ENCODE measurements at regions not wholly inside any gene's neighbourhood (a gene's known extent, or its start where the extent isn't known, plus 50 kb on each side); places are given as distances from the start of the nearest gene placed in this dataset.

- no peaks in the 10 kb centered on the region for H3K4me1 ChIP-seq (ENCODE audit: control insufficient read depth, insufficient read depth, low read length)
- no peaks in the 10 kb centered on the region for H3K27me3 ChIP-seq (ENCODE audit: control insufficient read depth in 1 of 2, insufficient read depth in 2 of 2, low read length in 2 of 2)
- H3K9ac ChIP-seq (ENCODE audit: low read length in 2 of 2) = no peak overlapping the region
- H3K36me3 ChIP-seq (ENCODE audit: control insufficient read depth in 2 of 2, insufficient read depth in 2 of 2, low read length in 2 of 2) = no peaks in the 10 kb centered on the region
- H3K27ac ChIP-seq (ENCODE audit: low read length) = no peak overlapping the region
- no peak overlapping the region for H3K4me3 ChIP-seq (ENCODE audit: low read length in 2 of 2)
- no peaks in the 10 kb centered on the region for H3K9me3 ChIP-seq (ENCODE audit: control insufficient read depth in 2 of 2, low read length in 2 of 2)
Measured at GRCh38 chr6:80725156-80725930, 618.9 kb downstream of the BCKDHB start.

- Histone ChIP-seq H3K4me3 (ENCODE audit: low read length in 2 of 2) (no peak overlapping the region), H3K27ac (ENCODE audit: low read length) (no peak overlapping the region), H3K4me1 (ENCODE audit: control insufficient read depth, insufficient read depth, low read length) (no peaks in the 10 kb centered on the region), H3K36me3 (ENCODE audit: control insufficient read depth in 2 of 2, insufficient read depth in 2 of 2, low read length in 2 of 2) (no peaks in the 10 kb centered on the region), H3K9ac (ENCODE audit: low read length in 2 of 2) (no peak overlapping the region), H3K27me3 (ENCODE audit: control insufficient read depth in 1 of 2, insufficient read depth in 2 of 2, low read length in 2 of 2) (no peaks in the 10 kb centered on the region), H3K9me3 (ENCODE audit: control insufficient read depth in 2 of 2, low read length in 2 of 2) (no peaks in the 10 kb centered on the region)
Measured at GRCh38 chr6:80720824-80721223, 614.4 kb downstream of the BCKDHB start.

GRCh38 chr6:80714513-80714912 is 608.0 kb downstream of the BCKDHB start:
- no peaks in the 10 kb centered on the region for H3K4me1 ChIP-seq (ENCODE audit: control insufficient read depth, insufficient read depth, low read length)
- no peak overlapping the region for H3K4me3 ChIP-seq (ENCODE audit: low read length in 2 of 2)
- no peaks in the 10 kb centered on the region for H3K36me3 ChIP-seq (ENCODE audit: control insufficient read depth in 2 of 2, insufficient read depth in 2 of 2, low read length in 2 of 2)
- H3K9ac ChIP-seq (ENCODE audit: low read length in 2 of 2) = no peak overlapping the region
- H3K9me3 ChIP-seq (ENCODE audit: control insufficient read depth in 2 of 2, low read length in 2 of 2) = no peaks in the 10 kb centered on the region
- H3K27me3 ChIP-seq (ENCODE audit: control insufficient read depth in 1 of 2, insufficient read depth in 2 of 2, low read length in 2 of 2) = no peaks in the 10 kb centered on the region
- H3K27ac ChIP-seq (ENCODE audit: low read length) = no peak overlapping the region

GRCh38 chr6:80698459-80698858 is 592.0 kb downstream of the BCKDHB start:
- H3K9me3 ChIP-seq (ENCODE audit: control insufficient read depth in 2 of 2, low read length in 2 of 2) = no peaks in the 10 kb centered on the region
- H3K27me3 ChIP-seq (ENCODE audit: control insufficient read depth in 1 of 2, insufficient read depth in 2 of 2, low read length in 2 of 2) = no peaks in the 10 kb centered on the region
- H3K4me3 ChIP-seq (ENCODE audit: low read length in 2 of 2) = no peak overlapping the region
- H3K27ac ChIP-seq (ENCODE audit: low read length) = no peak overlapping the region
- no peaks in the 10 kb centered on the region for H3K4me1 ChIP-seq (ENCODE audit: control insufficient read depth, insufficient read depth, low read length)
- H3K36me3 ChIP-seq (ENCODE audit: control insufficient read depth in 2 of 2, insufficient read depth in 2 of 2, low read length in 2 of 2) = no peaks in the 10 kb centered on the region
- H3K9ac ChIP-seq (ENCODE audit: low read length in 2 of 2) = no peak overlapping the region

GRCh38 chr6:80696268-80696667 is 589.8 kb downstream of the BCKDHB start:
- Histone ChIP-seq H3K4me1 (ENCODE audit: control insufficient read depth, insufficient read depth, low read length) (no peaks in the 10 kb centered on the region), H3K36me3 (ENCODE audit: control insufficient read depth in 2 of 2, insufficient read depth in 2 of 2, low read length in 2 of 2) (no peaks in the 10 kb centered on the region), H3K9ac (ENCODE audit: low read length in 2 of 2) (no peak overlapping the region), H3K27me3 (ENCODE audit: control insufficient read depth in 1 of 2, insufficient read depth in 2 of 2, low read length in 2 of 2) (no peaks in the 10 kb centered on the region), H3K27ac (ENCODE audit: low read length) (no peak overlapping the region), H3K9me3 (ENCODE audit: control insufficient read depth in 2 of 2, low read length in 2 of 2) (no peaks in the 10 kb centered on the region), H3K4me3 (ENCODE audit: low read length in 2 of 2) (no peak overlapping the region)

- Histone ChIP-seq H3K27ac (ENCODE audit: low read length) (no peak overlapping the region), H3K4me3 (ENCODE audit: low read length in 2 of 2) (peak overlapping the region; percentile 29 to 47), H3K27me3 (ENCODE audit: control insufficient read depth in 1 of 2, insufficient read depth in 2 of 2, low read length in 2 of 2) (no peaks in the 10 kb centered on the region), H3K4me1 (ENCODE audit: control insufficient read depth, insufficient read depth, low read length) (peaks cover 7% of the 10 kb centered on the region), H3K36me3 (ENCODE audit: control insufficient read depth in 2 of 2, insufficient read depth in 2 of 2, low read length in 2 of 2) (no peaks in the 10 kb centered on the region), H3K9me3 (ENCODE audit: control insufficient read depth in 2 of 2, low read length in 2 of 2) (no peaks in the 10 kb centered on the region), H3K9ac (ENCODE audit: low read length in 2 of 2) (no peak overlapping the region)
Measured at GRCh38 chr6:80690551-80691131, 584.2 kb downstream of the BCKDHB start.

- H3K4me1 ChIP-seq (ENCODE audit: control insufficient read depth, insufficient read depth, low read length) = peaks cover 7% of the 10 kb centered on the region
- peak overlapping the region in 1 of 2 donors; percentile 47 for H3K4me3 ChIP-seq (ENCODE audit: low read length in 2 of 2)
- H3K27me3 ChIP-seq (ENCODE audit: control insufficient read depth in 1 of 2, insufficient read depth in 2 of 2, low read length in 2 of 2) = no peaks in the 10 kb centered on the region
- H3K9ac ChIP-seq (ENCODE audit: low read length in 2 of 2) = no peak overlapping the region
- H3K9me3 ChIP-seq (ENCODE audit: control insufficient read depth in 2 of 2, low read length in 2 of 2) = no peaks in the 10 kb centered on the region
- no peak overlapping the region for H3K27ac ChIP-seq (ENCODE audit: low read length)
- H3K36me3 ChIP-seq (ENCODE audit: control insufficient read depth in 2 of 2, insufficient read depth in 2 of 2, low read length in 2 of 2) = no peaks in the 10 kb centered on the region
Measured at GRCh38 chr6:80689716-80690395, 583.4 kb downstream of the BCKDHB start.

GRCh38 chr6:80679992-80680391 is 573.5 kb downstream of the BCKDHB start:
- Histone ChIP-seq H3K27ac (ENCODE audit: low read length) (no peak overlapping the region), H3K4me1 (ENCODE audit: control insufficient read depth, insufficient read depth, low read length) (no peaks in the 10 kb centered on the region), H3K9me3 (ENCODE audit: control insufficient read depth in 2 of 2, low read length in 2 of 2) (peaks cover 0 to 2% of the 10 kb centered on the region in 2 donors), H3K27me3 (ENCODE audit: control insufficient read depth in 1 of 2, insufficient read depth in 2 of 2, low read length in 2 of 2) (no peaks in the 10 kb centered on the region), H3K4me3 (ENCODE audit: low read length in 2 of 2) (no peak overlapping the region), H3K9ac (ENCODE audit: low read length in 2 of 2) (no peak overlapping the region), H3K36me3 (ENCODE audit: control insufficient read depth in 2 of 2, insufficient read depth in 2 of 2, low read length in 2 of 2) (no peaks in the 10 kb centered on the region)

- H3K36me3 ChIP-seq (ENCODE audit: control insufficient read depth in 2 of 2, insufficient read depth in 2 of 2, low read length in 2 of 2) = no peaks in the 10 kb centered on the region
Measured at GRCh38 chr6:80676386-80676785, 569.9 kb downstream of the BCKDHB start.

GRCh38 chr6:80674669-80675068 is 568.2 kb downstream of the BCKDHB start:
- no peaks in the 10 kb centered on the region for H3K4me1 ChIP-seq (ENCODE audit: control insufficient read depth, insufficient read depth, low read length)
- no peaks in the 10 kb centered on the region for H3K36me3 ChIP-seq (ENCODE audit: control insufficient read depth in 2 of 2, insufficient read depth in 2 of 2, low read length in 2 of 2)
- H3K9me3 ChIP-seq (ENCODE audit: control insufficient read depth in 2 of 2, low read length in 2 of 2) = peaks cover 0 to 2% of the 10 kb centered on the region in 2 donors
- H3K27me3 ChIP-seq (ENCODE audit: control insufficient read depth in 1 of 2, insufficient read depth in 2 of 2, low read length in 2 of 2) = no peaks in the 10 kb centered on the region
- H3K27ac ChIP-seq (ENCODE audit: low read length) = no peak overlapping the region
- H3K4me3 ChIP-seq (ENCODE audit: low read length in 2 of 2) = no peak overlapping the region
- no peak overlapping the region for H3K9ac ChIP-seq (ENCODE audit: low read length in 2 of 2)

More at GRCh38 chr6:80676386-80676785, 569.9 kb downstream of the BCKDHB start:
- Histone ChIP-seq H3K9ac (ENCODE audit: low read length in 2 of 2) (no peak overlapping the region), H3K27ac (ENCODE audit: low read length) (no peak overlapping the region), H3K4me1 (ENCODE audit: control insufficient read depth, insufficient read depth, low read length) (no peaks in the 10 kb centered on the region), H3K4me3 (ENCODE audit: low read length in 2 of 2) (no peak overlapping the region), H3K9me3 (ENCODE audit: control insufficient read depth in 2 of 2, low read length in 2 of 2) (peaks cover 0 to 2% of the 10 kb centered on the region in 2 donors), H3K27me3 (ENCODE audit: control insufficient read depth in 1 of 2, insufficient read depth in 2 of 2, low read length in 2 of 2) (no peaks in the 10 kb centered on the region)

- H3K9me3 ChIP-seq (ENCODE audit: control insufficient read depth in 2 of 2, low read length in 2 of 2) = peaks cover 0 to 2% of the 10 kb centered on the region in 2 donors
- no peak overlapping the region for H3K4me3 ChIP-seq (ENCODE audit: low read length in 2 of 2)
- H3K36me3 ChIP-seq (ENCODE audit: control insufficient read depth in 2 of 2, insufficient read depth in 2 of 2, low read length in 2 of 2) = no peaks in the 10 kb centered on the region
Measured at GRCh38 chr6:80673367-80673766, 566.9 kb downstream of the BCKDHB start.

More at GRCh38 chr6:80673367-80673766, 566.9 kb downstream of the BCKDHB start:
- no peak overlapping the region for H3K27ac ChIP-seq (ENCODE audit: low read length)
- no peak overlapping the region for H3K9ac ChIP-seq (ENCODE audit: low read length in 2 of 2)
- no peaks in the 10 kb centered on the region for H3K27me3 ChIP-seq (ENCODE audit: control insufficient read depth in 1 of 2, insufficient read depth in 2 of 2, low read length in 2 of 2)
- H3K4me1 ChIP-seq (ENCODE audit: control insufficient read depth, insufficient read depth, low read length) = no peaks in the 10 kb centered on the region
